ENCODE measurements at regions not wholly inside any gene's neighbourhood (a gene's known extent, or its start where the extent isn't known, plus 50 kb on each side); places are given as distances from the start of the nearest gene placed in this dataset.

DNA sequence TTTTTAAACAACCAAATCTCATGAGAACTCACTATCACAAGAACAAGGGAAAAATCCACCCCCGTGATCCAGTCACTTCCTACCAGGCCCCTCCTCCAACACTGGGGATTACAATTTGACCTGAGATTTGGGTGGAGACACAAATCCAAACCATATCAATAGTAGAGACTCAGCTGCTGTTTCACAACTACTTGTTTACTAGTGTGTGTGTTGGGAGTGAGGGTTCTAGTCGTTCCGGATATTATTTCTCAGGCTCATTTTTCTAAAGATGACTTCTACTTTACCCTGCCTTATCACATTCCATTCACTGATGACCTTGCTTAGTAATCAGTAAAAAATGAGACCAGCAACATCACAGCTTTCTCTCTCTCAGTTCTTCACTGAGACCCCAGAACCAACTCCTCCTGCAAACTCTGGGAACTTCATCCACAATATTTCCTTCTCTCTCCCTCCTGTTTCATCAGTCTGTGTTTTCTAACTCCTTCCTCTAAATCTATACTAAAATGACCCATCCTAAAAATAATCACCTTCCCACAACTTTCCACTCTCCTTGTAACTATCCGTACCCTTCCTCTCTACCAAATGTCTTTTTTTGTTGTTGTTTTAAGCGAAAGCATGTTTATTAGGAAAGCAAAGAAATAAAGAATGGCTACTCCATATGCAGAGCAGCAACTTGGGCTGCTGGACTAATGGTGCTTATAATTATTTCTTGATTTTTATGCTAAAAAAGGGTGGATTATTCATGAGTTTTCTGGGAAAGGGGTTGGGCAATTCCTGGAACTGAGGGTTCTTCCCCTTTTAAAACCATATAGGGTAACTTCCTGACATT lies 121.5 kb upstream of the SPRY4 start:
- TF ChIP-seq CTCF (IDR thresholded peaks at IDR 0.05) (no peak), POLR2A (IDR thresholded peaks at IDR 0.05) (no peak)

All from thyroid gland (tissue), 4 donors.